ENCODE measurements at regions not wholly inside any gene's neighbourhood (a gene's known extent, or its start where the extent isn't known, plus 50 kb on each side); places are given as distances from the start of the nearest gene placed in this dataset.

DNA sequence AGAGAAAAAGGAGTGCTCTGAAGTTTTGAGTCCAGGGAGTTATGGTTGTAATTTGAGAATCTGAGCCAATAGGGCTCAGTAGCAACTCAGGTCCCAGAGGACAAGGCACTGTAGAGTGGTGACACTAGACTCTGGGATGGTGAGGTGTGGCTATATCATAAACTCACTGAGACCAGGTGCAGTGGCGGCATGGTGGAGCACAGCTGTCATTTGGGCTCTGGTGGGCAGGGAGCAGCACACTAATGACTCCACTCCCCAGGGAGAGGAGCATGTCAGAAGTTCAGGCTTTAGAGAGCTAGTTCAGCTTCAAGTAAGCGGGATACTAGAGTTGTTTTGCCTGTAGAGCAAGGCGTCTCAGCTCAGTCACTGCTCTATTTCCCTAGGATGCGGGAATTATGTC is 165.4 kb upstream of the USP38 start:
- Histone ChIP-seq H3K27ac (ENCODE audit: low read length) (no peak overlapping the region), H3K36me3 (ENCODE audit: control insufficient read depth in 2 of 2, insufficient read depth in 2 of 2, low read length in 2 of 2) (no peaks in the 10 kb centered on the region), H3K9ac (ENCODE audit: low read length in 2 of 2) (no peak overlapping the region), H3K9me3 (ENCODE audit: control insufficient read depth in 2 of 2, low read length in 2 of 2) (peaks cover 0 to 9% of the 10 kb centered on the region in 2 donors), H3K27me3 (ENCODE audit: control insufficient read depth in 1 of 2, insufficient read depth in 2 of 2, low read length in 2 of 2) (no peaks in the 10 kb centered on the region), H3K4me3 (ENCODE audit: low read length in 2 of 2) (no peak overlapping the region), H3K4me1 (ENCODE audit: control insufficient read depth, insufficient read depth, low read length) (peaks cover 3% of the 10 kb centered on the region)

DNA sequence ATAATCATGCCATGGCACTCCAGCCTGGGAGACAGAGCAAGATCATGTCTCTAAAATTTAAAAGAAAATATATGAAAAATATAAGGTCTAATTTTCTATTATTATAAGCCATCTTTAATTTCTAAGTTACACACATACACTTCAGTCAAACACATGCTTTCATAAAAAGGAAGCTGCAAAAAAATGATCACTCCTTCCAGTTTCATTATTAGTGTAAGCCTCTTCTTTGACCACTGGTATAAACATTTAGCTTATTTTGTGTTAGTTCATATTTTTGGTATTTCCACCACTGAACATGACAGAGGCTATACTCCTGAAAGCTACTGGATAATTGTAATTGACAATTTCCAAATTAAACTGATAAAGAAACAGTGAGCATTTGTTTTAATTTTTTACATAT is 163.3 kb upstream of the USP38 start:
- H3K9me3 ChIP-seq (ENCODE audit: control insufficient read depth in 2 of 2, low read length in 2 of 2) = peaks cover 0 to 9% of the 10 kb centered on the region in 2 donors
- no peak overlapping the region for H3K27ac ChIP-seq (ENCODE audit: low read length)
- H3K36me3 ChIP-seq (ENCODE audit: control insufficient read depth in 2 of 2, insufficient read depth in 2 of 2, low read length in 2 of 2) = no peaks in the 10 kb centered on the region
- no peak overlapping the region for H3K4me3 ChIP-seq (ENCODE audit: low read length in 2 of 2)
- no peak overlapping the region for H3K9ac ChIP-seq (ENCODE audit: low read length in 2 of 2)
- no peaks in the 10 kb centered on the region for H3K27me3 ChIP-seq (ENCODE audit: control insufficient read depth in 1 of 2, insufficient read depth in 2 of 2, low read length in 2 of 2)
- H3K4me1 ChIP-seq (ENCODE audit: control insufficient read depth, insufficient read depth, low read length) = peaks cover 3% of the 10 kb centered on the region

DNA sequence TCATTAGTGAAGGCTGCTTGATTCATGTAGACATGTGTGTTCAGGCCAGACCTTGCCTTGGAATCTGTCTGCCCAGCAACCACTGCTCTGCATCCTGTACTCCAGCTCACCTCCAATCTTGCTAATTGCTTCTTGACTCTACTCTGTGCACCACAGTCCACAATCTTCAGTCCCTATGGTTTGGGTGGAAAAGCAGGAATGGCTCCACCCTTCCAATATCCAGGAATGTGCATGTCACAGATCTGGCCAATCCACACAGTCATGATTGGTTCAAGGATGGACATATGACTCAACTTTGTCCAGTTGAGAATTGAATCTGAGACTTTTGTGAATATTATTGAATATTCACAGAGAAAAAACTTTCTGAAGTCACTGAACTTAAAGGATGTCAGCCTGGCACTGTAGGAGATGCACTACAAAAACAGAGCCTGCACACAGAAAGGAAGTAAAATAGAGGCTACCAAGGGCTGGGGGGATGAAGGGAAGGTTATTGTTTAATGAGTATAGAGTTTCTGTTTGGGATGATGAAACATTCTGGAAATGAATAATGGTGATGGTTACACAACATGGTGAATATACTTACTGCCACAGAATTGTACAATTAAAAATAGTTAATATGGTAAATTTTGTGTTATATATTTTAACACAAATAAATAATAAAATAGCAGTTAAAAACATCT is 161.3 kb upstream of the USP38 start:
- Histone ChIP-seq H3K27me3 (ENCODE audit: control insufficient read depth in 1 of 2, insufficient read depth in 2 of 2, low read length in 2 of 2) (no peaks in the 10 kb centered on the region), H3K4me3 (ENCODE audit: low read length in 2 of 2) (no peak overlapping the region), H3K27ac (ENCODE audit: low read length) (no peak overlapping the region), H3K9me3 (ENCODE audit: control insufficient read depth in 2 of 2, low read length in 2 of 2) (peaks cover 0 to 9% of the 10 kb centered on the region in 2 donors), H3K36me3 (ENCODE audit: control insufficient read depth in 2 of 2, insufficient read depth in 2 of 2, low read length in 2 of 2) (no peaks in the 10 kb centered on the region), H3K4me1 (ENCODE audit: control insufficient read depth, insufficient read depth, low read length) (peaks cover 3% of the 10 kb centered on the region), H3K9ac (ENCODE audit: low read length in 2 of 2) (no peak overlapping the region)

DNA sequence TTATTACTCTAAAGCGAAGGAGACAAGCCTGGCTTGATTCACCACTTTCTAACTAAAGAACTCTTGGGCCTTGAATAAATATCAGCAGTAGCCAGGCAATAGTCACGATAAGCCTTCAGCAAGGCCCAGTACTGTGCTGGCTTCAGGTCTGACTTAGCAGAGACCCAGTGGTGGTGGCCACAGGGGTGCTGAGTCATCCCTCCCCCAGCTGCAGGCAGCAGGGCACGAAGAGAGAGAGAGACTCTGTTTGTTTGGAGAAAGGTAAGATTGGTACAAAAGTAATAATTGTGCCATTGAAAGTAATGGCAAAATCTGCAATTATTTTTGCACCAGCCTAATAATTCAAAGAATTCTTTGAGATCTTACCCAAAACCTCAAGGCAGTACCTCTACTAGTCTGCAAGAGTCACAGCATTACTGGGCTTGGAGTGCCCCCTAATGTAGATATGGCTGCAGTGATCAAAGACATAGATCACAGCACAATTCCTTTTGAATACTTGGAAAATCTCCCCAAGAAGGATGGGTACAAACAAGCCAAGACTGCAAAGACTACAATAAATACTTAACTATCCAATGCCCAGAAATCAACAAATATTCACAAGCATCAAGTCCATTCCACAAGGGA is 159.5 kb upstream of the USP38 start:
- Histone ChIP-seq H3K9ac (ENCODE audit: low read length in 2 of 2) (no peak overlapping the region), H3K9me3 (ENCODE audit: control insufficient read depth in 2 of 2, low read length in 2 of 2) (peaks cover 0 to 5% of the 10 kb centered on the region in 2 donors), H3K4me3 (ENCODE audit: low read length in 2 of 2) (peak overlapping the region in 1 of 2 donors; percentile 3), H3K4me1 (ENCODE audit: control insufficient read depth, insufficient read depth, low read length) (peaks cover 3% of the 10 kb centered on the region), H3K27ac (ENCODE audit: low read length) (no peak overlapping the region), H3K36me3 (ENCODE audit: control insufficient read depth in 2 of 2, insufficient read depth in 2 of 2, low read length in 2 of 2) (no peaks in the 10 kb centered on the region), H3K27me3 (ENCODE audit: control insufficient read depth in 1 of 2, insufficient read depth in 2 of 2, low read length in 2 of 2) (no peaks in the 10 kb centered on the region)

DNA sequence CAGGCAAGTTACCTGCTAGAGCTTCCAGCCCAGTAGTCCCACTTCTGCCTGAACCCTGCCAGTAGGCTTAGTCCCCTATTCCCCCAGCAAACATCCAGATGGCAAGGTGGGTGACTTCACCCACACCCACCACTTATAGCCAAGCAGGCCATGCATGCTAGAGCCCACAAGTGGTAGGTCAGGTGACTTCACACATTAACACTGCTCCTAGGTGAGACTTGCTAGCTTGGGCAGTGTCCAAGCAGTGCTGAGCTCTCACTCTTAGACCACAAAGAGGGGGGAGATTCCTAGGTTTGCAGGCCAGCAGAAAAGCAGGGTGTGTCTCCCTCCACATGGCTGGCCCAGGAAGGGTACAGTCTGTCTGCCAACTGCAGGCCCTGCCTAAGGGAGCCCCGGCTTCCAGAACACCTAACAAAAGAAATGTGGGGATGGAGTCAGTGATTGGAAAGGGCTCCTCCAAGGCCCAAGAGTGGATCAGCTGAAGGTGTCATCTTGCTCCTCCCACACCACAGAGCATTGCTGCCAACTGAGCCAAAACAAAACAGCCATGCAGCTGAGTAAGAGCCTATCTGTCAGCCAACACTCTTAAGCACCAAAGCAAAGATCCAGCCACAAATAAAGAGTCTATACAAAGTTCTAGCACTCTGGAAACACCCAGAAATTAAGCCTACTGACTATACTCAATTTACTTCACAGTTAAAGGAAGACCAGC is 158.1 kb upstream of the USP38 start:
- no peak overlapping the region for H3K4me3 ChIP-seq (ENCODE audit: low read length in 2 of 2)
- H3K4me1 ChIP-seq (ENCODE audit: control insufficient read depth, insufficient read depth, low read length) = no peaks in the 10 kb centered on the region
- no peaks in the 10 kb centered on the region for H3K27me3 ChIP-seq (ENCODE audit: control insufficient read depth in 1 of 2, insufficient read depth in 2 of 2, low read length in 2 of 2)
- H3K9me3 ChIP-seq (ENCODE audit: control insufficient read depth in 2 of 2, low read length in 2 of 2) = peaks cover 0 to 5% of the 10 kb centered on the region in 2 donors
- no peak overlapping the region for H3K9ac ChIP-seq (ENCODE audit: low read length in 2 of 2)
- H3K36me3 ChIP-seq (ENCODE audit: control insufficient read depth in 2 of 2, insufficient read depth in 2 of 2, low read length in 2 of 2) = no peaks in the 10 kb centered on the region
- H3K27ac ChIP-seq (ENCODE audit: low read length) = no peak overlapping the region

DNA sequence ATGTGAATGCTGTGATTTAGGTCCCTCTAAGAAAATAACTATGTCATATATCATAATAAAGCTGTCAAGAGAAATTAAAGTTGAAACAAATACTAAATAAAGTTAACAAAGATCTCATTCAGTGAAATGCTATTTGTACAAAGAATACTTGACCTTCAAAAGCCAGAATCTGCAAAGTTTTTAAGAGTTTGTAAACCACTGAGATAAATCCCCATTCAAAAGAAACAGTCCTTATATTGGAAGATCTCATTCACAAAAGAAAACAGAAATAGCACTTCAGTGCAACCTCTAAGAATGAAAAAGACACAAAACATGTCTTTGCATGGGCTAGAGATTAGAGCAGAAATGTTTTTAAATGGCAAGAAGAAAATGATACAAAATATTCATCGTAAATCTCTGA is 149.1 kb upstream of the USP38 start:
- Histone ChIP-seq H3K4me3 (ENCODE audit: low read length in 2 of 2) (no peak overlapping the region), H3K9me3 (ENCODE audit: control insufficient read depth in 2 of 2, low read length in 2 of 2) (no peaks in the 10 kb centered on the region), H3K36me3 (ENCODE audit: control insufficient read depth in 2 of 2, insufficient read depth in 2 of 2, low read length in 2 of 2) (no peaks in the 10 kb centered on the region), H3K4me1 (ENCODE audit: control insufficient read depth, insufficient read depth, low read length) (no peaks in the 10 kb centered on the region), H3K27me3 (ENCODE audit: control insufficient read depth in 1 of 2, insufficient read depth in 2 of 2, low read length in 2 of 2) (no peaks in the 10 kb centered on the region), H3K27ac (ENCODE audit: low read length) (no peak overlapping the region), H3K9ac (ENCODE audit: low read length in 2 of 2) (no peak overlapping the region)

DNA sequence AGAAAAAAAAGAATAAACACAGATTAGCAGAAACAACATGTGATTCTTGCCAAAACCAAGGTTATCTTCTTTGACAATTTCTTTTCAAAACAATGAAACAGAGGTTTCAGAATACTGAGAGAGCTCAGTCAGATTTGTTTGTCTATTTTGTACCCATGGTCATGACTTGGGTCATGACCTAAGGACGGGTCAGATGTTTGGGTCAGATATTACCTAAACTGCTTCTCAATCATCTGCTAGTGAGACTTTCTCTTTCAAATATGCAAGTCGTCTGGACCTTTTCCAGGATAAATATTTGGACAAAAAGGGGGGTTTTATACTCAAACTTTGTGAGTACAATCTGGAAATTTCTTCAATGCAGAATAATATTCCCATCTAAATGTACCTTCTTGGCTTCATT is 148.3 kb upstream of the USP38 start:
- Histone ChIP-seq H3K9ac (ENCODE audit: low read length in 2 of 2) (no peak overlapping the region), H3K4me1 (ENCODE audit: control insufficient read depth, insufficient read depth, low read length) (no peaks in the 10 kb centered on the region), H3K9me3 (ENCODE audit: control insufficient read depth in 2 of 2, low read length in 2 of 2) (no peaks in the 10 kb centered on the region), H3K4me3 (ENCODE audit: low read length in 2 of 2) (no peak overlapping the region), H3K36me3 (ENCODE audit: control insufficient read depth in 2 of 2, insufficient read depth in 2 of 2, low read length in 2 of 2) (no peaks in the 10 kb centered on the region), H3K27me3 (ENCODE audit: control insufficient read depth in 1 of 2, insufficient read depth in 2 of 2, low read length in 2 of 2) (no peaks in the 10 kb centered on the region), H3K27ac (ENCODE audit: low read length) (no peak overlapping the region)

DNA sequence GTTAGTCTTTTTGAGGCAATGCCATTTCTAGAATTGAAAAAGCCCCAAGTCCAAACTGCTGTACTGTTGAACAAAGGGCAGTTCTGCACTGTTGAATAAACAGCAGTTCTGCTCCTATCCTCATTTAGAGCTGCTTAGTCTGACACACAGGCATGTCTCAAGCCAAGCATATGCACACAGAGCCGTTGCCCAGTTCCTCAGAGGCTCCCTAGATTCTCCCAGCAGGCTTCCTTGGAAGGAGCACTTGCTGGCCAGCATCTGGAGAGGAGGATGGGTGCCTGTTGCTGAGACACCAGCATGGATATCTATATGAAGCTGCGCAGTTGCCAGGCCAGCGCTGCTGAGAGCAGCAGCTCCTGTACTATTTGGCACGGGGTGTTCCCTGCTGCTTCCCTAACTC is 138.3 kb upstream of the USP38 start:
- Histone ChIP-seq H3K4me3 (ENCODE audit: low read length in 2 of 2) (peak overlapping the region in 1 of 2 donors; percentile 35), H3K9ac (ENCODE audit: low read length in 2 of 2) (peak overlapping the region; percentile 45 to 58), H3K9me3 (ENCODE audit: control insufficient read depth in 2 of 2, low read length in 2 of 2) (no peaks in the 10 kb centered on the region), H3K36me3 (ENCODE audit: control insufficient read depth in 2 of 2, insufficient read depth in 2 of 2, low read length in 2 of 2) (no peaks in the 10 kb centered on the region), H3K27ac (ENCODE audit: low read length) (peak overlapping the region; percentile 80), H3K4me1 (ENCODE audit: control insufficient read depth, insufficient read depth, low read length) (peaks cover 16% of the 10 kb centered on the region), H3K27me3 (ENCODE audit: control insufficient read depth in 1 of 2, insufficient read depth in 2 of 2, low read length in 2 of 2) (no peaks in the 10 kb centered on the region)

DNA sequence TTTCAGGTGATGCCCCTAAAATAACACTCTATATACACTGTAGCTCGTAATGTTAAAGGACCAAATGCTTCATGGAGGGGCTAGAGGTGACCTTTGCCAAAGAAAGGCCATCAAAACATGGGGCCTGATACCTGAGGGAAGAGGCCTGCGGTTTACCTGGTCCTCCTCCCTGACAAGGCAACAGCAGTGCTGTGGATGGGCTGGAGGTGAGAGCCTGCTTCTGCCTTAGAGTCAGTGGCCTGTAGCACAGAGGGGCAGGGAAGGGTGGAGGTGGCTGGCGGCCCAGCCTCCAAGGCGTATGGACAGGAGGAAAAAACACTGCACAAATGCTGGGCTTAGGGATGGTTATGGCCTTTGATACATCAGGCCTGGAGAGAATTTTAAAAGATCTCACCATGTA is 137.8 kb upstream of the USP38 start:
- H3K9ac ChIP-seq (ENCODE audit: low read length in 2 of 2) = peak overlapping the region; percentile 42 to 45
- peak overlapping the region; percentile 80 for H3K27ac ChIP-seq (ENCODE audit: low read length)
- peak overlapping the region in 1 of 2 donors; percentile 35 for H3K4me3 ChIP-seq (ENCODE audit: low read length in 2 of 2)
- H3K36me3 ChIP-seq (ENCODE audit: control insufficient read depth in 2 of 2, insufficient read depth in 2 of 2, low read length in 2 of 2) = no peaks in the 10 kb centered on the region
- no peaks in the 10 kb centered on the region for H3K27me3 ChIP-seq (ENCODE audit: control insufficient read depth in 1 of 2, insufficient read depth in 2 of 2, low read length in 2 of 2)
- no peaks in the 10 kb centered on the region for H3K9me3 ChIP-seq (ENCODE audit: control insufficient read depth in 2 of 2, low read length in 2 of 2)
- H3K4me1 ChIP-seq (ENCODE audit: control insufficient read depth, insufficient read depth, low read length) = peaks cover 16% of the 10 kb centered on the region

DNA sequence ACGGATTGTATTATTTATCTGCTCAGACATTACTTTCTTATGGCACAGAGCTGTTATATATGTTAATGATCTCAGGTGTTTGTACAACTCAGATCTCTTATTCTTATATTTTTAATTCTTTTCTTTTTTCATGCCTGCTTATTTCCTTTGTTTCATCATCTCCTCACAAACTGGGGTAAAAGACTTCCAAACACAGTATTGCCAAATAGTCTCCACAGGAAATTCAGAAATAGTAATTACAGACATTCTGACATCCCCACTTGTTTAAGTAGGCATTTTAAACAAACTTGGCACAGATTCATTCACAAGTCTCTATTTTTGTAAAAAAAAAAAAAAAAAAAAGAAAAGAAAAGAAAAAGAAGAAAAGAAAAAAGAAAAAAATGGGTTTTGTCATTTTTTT is 129.7 kb upstream of the USP38 start:
- no peak overlapping the region for H3K27ac ChIP-seq (ENCODE audit: low read length)
- no peaks in the 10 kb centered on the region for H3K9me3 ChIP-seq (ENCODE audit: control insufficient read depth in 2 of 2, low read length in 2 of 2)
- no peaks in the 10 kb centered on the region for H3K27me3 ChIP-seq (ENCODE audit: control insufficient read depth in 1 of 2, insufficient read depth in 2 of 2, low read length in 2 of 2)
- H3K4me1 ChIP-seq (ENCODE audit: control insufficient read depth, insufficient read depth, low read length) = no peaks in the 10 kb centered on the region
- H3K4me3 ChIP-seq (ENCODE audit: low read length in 2 of 2) = no peak overlapping the region
- H3K36me3 ChIP-seq (ENCODE audit: control insufficient read depth in 2 of 2, insufficient read depth in 2 of 2, low read length in 2 of 2) = no peaks in the 10 kb centered on the region
- H3K9ac ChIP-seq (ENCODE audit: low read length in 2 of 2) = no peak overlapping the region

DNA sequence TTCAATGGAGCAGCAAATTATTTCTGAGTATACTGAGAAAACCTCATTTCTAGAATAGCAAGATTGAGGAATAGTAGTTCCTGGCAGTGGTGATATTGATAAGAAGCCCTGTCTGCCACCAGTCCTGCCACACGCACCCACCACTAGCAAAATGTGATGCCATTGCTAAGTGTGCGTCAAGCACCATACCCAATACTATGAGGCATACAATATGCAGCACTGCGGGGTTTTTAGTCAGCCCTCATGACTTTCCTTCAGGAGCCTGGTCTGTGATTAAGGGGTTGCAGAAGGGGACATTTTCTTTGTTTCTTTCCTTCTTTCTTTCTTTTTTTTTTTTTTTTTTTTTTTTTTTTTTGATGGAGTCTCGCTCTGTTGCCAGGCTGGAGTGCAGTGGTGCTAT is 128.7 kb upstream of the USP38 start:
- Histone ChIP-seq H3K9me3 (ENCODE audit: control insufficient read depth in 2 of 2, low read length in 2 of 2) (no peaks in the 10 kb centered on the region), H3K9ac (ENCODE audit: low read length in 2 of 2) (no peak overlapping the region), H3K4me1 (ENCODE audit: control insufficient read depth, insufficient read depth, low read length) (no peaks in the 10 kb centered on the region), H3K36me3 (ENCODE audit: control insufficient read depth in 2 of 2, insufficient read depth in 2 of 2, low read length in 2 of 2) (no peaks in the 10 kb centered on the region), H3K27ac (ENCODE audit: low read length) (no peak overlapping the region), H3K4me3 (ENCODE audit: low read length in 2 of 2) (no peak overlapping the region), H3K27me3 (ENCODE audit: control insufficient read depth in 1 of 2, insufficient read depth in 2 of 2, low read length in 2 of 2) (no peaks in the 10 kb centered on the region)
